ENCODE measurements at regions not wholly inside any gene's neighbourhood (a gene's known extent, or its start where the extent isn't known, plus 50 kb on each side); places are given as distances from the start of the nearest gene placed in this dataset.

GRCh38 chr15:95171564-95171963 lies 940.2 kb downstream of the MCTP2 start:
- TF ChIP-seq EP300 (IDR thresholded peaks at IDR 0.05; ENCODE audit: low read depth in 2 of 2, low read length in 2 of 2), result no peak
- TF ChIP-seq EP300 (CRISPR knock-in tag; IDR thresholded peaks at IDR 0.05; ENCODE audit: borderline replicate concordance), result no peak
- TF ChIP-seq CTCF (CRISPR knock-in tag; IDR thresholded peaks at IDR 0.05), result no peak
- TF ChIP-seq SP4 (CRISPR knock-in tag; IDR thresholded peaks at IDR 0.05), result no peak
- TF ChIP-seq, protein P1, sequence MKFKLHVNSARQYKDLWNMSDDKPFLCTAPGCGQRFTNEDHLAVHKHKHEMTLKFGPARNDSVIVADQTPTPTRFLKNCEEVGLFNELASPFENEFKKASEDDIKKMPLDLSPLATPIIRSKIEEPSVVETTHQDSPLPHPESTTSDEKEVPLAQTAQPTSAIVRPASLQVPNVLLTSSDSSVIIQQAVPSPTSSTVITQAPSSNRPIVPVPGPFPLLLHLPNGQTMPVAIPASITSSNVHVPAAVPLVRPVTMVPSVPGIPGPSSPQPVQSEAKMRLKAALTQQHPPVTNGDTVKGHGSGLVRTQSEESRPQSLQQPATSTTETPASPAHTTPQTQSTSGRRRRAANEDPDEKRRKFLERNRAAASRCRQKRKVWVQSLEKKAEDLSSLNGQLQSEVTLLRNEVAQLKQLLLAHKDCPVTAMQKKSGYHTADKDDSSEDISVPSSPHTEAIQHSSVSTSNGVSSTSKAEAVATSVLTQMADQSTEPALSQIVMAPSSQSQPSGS (CRISPR knock-in tag; IDR thresholded peaks at IDR 0.05), result no peak
